ENCODE measurements at regions not wholly inside any gene's neighbourhood (a gene's known extent, or its start where the extent isn't known, plus 50 kb on each side); places are given as distances from the start of the nearest gene placed in this dataset.
A peak's percentile ranks its signal among the peaks of the same experiment; 100 is the strongest.

GRCh38 chr20:58084966-58085365, 143.5 kb downstream of the ANKRD60 start:
- intact Hi-C loops (cut with DNase I), result loop anchor here in 8 of 10 donors (5.0 to 10.0 kb wide), 3 partner anchors 428 to 433 kb away; no protein-coding TSS in a partner anchor
- 87 to 88% methylated on average over 6 of the region's 6 CpGs for WGBS, 2 donors
- no peaks in the 10 kb centered on the region for H3K27me3 ChIP-seq
- TF ChIP-seq CTCF (IDR thresholded peaks at IDR 0.05), result no peak
- H3K4me3 ChIP-seq, result no peak overlapping the region
- H3K9me3 ChIP-seq, result no peaks in the 10 kb centered on the region
- H3K36me3 ChIP-seq, result no peaks in the 10 kb centered on the region
- no peak for ATAC-seq
- no peak overlapping the region for H3K27ac ChIP-seq
- no peak for DNase-seq
- peaks cover 0 to 5% (median 0%) of the 10 kb centered on the region in 9 donors for H3K4me1 ChIP-seq

- WGBS, 2 donors, result 88 to 90% methylated on average over 7 of the region's 7 CpGs
- H3K36me3 ChIP-seq, result no peaks in the 10 kb centered on the region
- no peak for TF ChIP-seq CTCF (IDR thresholded peaks at IDR 0.05)
- no peak overlapping the region for H3K4me3 ChIP-seq
- DNase-seq, result no peak
- no peaks in the 10 kb centered on the region for H3K27me3 ChIP-seq
- intact Hi-C loops (cut with DNase I), result loop anchor here in 1 of 10 donors (10.0 kb wide), 1 partner anchor 430 kb away; no protein-coding TSS in a partner anchor
- peaks cover 0 to 5% (median 0%) of the 10 kb centered on the region in 9 donors for H3K4me1 ChIP-seq
- H3K27ac ChIP-seq, result no peak overlapping the region
- ATAC-seq, result no peak
- no peaks in the 10 kb centered on the region for H3K9me3 ChIP-seq
Measured at GRCh38 chr20:58084566-58084965, 143.9 kb downstream of the ANKRD60 start.

- DNase-seq (no peak), ATAC-seq (no peak)
- WGBS, 2 donors, result 40 to 51% methylated on average over 1 of the region's 1 CpG
- no peak overlapping the region for H3K4me3 ChIP-seq
- H3K9me3 ChIP-seq, result no peaks in the 10 kb centered on the region
- no peaks in the 10 kb centered on the region for H3K36me3 ChIP-seq
- no peak for TF ChIP-seq CTCF (IDR thresholded peaks at IDR 0.05)
- intact Hi-C loops (cut with DNase I), result loop anchor here in 1 of 10 donors (10.0 kb wide), 1 partner anchor 427 kb away; no protein-coding TSS in a partner anchor
- no peaks in the 10 kb centered on the region for H3K27me3 ChIP-seq
- peaks cover 0 to 14% (median 7%) of the 10 kb centered on the region in 9 donors for H3K4me1 ChIP-seq
- H3K27ac ChIP-seq, result no peak overlapping the region
Measured at GRCh38 chr20:58081846-58082245, 146.6 kb downstream of the ANKRD60 start.

GRCh38 chr20:58078741-58079522, 149.5 kb downstream of the ANKRD60 start:
- H3K36me3 ChIP-seq, result no peaks in the 10 kb centered on the region
- peak overlapping the region in 6 of 10 donors; percentile 30 to 56 (median 50) for H3K27ac ChIP-seq
- H3K4me1 ChIP-seq, result peaks cover 0 to 41% (median 27%) of the 10 kb centered on the region in 9 donors
- peak in 1 of 2 donors; percentile 34 for DNase-seq
- peak in 5 of 8 donors; percentile 44 to 84 (median 81) for ATAC-seq
- H3K4me3 ChIP-seq, result no peak overlapping the region
- WGBS, 2 donors, result 48 to 49% methylated on average over 7 of the region's 7 CpGs
- peaks cover 0 to 3% (median 0%) of the 10 kb centered on the region in 7 donors for H3K27me3 ChIP-seq
- TF ChIP-seq CTCF (IDR thresholded peaks at IDR 0.05), result no peak
- no peaks in the 10 kb centered on the region for H3K9me3 ChIP-seq
- intact Hi-C loops (cut with DNase I), result loop anchor here in 1 of 10 donors (5.0 kb wide), 1 partner anchor 82 kb away; no protein-coding TSS in a partner anchor

All from heart right ventricle (tissue), 16 donors.